Right ventricle myocardium inferior (tissue), 1 donor: ENCODE measurements at regions not wholly inside any gene's neighbourhood (a gene's known extent, or its start where the extent isn't known, plus 50 kb on each side); places are given as distances from the start of the nearest gene placed in this dataset.
A peak's percentile ranks its signal among the peaks of the same experiment; 100 is the strongest.
"Not testable (repeated sequence)": the region's sequence is repeated elsewhere in the genome, so short reads cannot be mapped to it uniquely, and the experiment has no call there.

ENCODE experiments used
- ATAC-seq: fragments of 200-7000 bp; cut with Tn5 transposase; one replicate; pipeline ENCODE4 v1.9.1; 2020; ENCODE audit warnings: mild to moderate bottlenecking, moderate library complexity
- DNase-seq: peaks from one replicate; pipeline ENCODE4 v3.0.0; 2021; ENCODE audit errors: missing footprints
- intact Hi-C: fragments of 100-400 bp; cut with DNase I; formaldehyde crosslinking; loops from one replicate; pipeline ENCODE4 v1.11.0; 2022
- donor health status: DM: no; HTN: yes; CAD: no; lungs with severe emphysema.

DNA sequence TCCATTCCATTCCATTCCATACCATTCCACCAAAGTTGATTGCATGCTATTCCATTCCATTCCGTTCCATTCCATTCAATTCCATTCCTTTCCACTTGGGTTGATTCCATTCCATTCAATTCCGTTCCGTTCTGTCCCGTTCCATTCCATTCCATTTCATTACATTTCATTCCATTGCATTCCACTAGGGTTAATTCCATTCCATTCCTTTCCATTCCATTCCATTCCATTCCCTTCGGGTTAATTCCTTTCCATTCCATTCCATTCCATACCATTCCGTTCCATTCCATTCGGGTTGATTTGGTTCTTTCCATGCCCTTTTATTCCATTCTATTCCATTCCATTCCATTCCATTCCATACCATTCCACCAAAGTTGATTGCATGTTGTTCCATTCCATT lies 131.9 kb downstream of the CWH43 start:
- ATAC-seq, intact Hi-C loops, DNase-seq: not testable (repeated sequence)

DNA sequence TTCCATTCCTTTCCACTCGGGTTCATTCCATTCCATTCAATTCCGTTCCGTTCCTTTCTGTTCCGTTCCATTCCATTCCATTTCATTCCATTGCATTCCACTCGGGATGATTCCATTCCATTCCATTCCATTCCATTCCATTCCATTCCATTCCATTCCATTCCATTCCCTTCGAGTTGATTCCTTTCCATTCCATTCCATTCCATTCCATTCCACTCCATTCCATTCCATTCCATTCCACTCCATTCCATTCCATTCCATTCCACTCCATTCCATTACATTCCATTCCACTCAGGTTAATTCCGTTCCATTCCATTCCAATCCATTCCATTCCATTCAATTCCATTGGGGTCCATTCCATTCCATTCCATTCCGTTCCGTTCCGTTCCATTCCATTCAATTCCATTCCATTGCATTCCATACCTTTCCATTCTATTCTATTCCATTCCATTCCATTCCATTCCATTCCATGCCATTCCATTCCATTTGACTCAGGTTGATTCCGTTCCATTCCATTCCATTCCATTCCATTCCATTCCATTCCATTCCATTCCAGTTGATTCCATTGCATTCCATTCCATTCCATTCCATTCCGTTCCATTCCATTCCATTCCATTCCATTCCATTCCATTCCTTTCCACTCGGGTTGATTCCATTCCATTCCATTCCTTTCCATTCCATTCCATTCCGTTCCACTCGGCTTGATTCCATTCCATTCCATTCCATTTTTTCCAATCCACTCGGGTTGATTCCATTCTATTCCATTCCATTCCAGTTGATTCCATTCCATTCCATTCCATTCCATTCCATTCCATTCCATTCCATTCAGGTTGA lies 132.5 kb downstream of the CWH43 start:
- ATAC-seq = peak; percentile 77
- DNase-seq, intact Hi-C loops: not testable (repeated sequence)

DNA sequence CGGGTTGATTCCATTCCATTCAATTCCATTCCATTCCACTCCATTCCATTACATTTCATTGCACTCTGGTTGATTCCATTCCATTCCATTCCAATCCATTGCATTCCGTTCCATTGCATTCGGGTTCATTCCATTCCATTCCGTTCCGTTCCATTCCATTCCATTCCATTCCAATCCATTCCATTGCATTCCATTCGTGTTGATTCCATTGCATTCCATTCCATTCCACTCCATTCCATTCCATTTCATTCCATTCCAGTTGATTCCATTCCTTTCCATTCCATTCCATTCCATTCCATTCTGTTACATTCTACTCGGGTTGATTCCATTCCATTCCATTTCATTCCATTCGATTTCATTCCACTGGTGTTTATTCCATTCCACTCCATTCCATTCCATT lies 133.3 kb downstream of the CWH43 start:
- ATAC-seq, DNase-seq, intact Hi-C loops: not testable (repeated sequence)

GRCh38 chr4:49120042-49120779 lies 134.1 kb downstream of the CWH43 start:
- intact Hi-C loops, DNase-seq: not testable (repeated sequence)
- ATAC-seq = peak; percentile 20

GRCh38 chr4:49120804-49121203 lies 134.7 kb downstream of the CWH43 start:
- DNase-seq, intact Hi-C loops: not testable (repeated sequence)
- ATAC-seq = peak; percentile 79

DNA sequence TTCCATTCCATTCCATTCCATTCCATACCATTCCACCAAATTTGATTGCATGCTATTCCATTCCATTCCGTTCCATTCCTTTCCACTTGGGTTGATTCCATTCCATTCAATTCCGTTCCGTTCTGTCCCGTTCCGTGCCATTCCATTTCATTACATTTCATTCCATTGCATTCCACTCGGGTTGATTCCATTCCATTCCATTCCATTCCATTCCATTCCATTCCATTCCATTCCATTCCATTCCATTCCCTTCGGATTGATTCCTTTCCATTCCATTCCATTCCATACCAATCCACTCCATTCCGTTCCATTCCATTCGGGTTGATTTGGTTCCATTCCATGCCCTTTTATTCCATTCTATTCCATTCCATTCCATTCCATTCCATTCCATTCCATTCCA lies 140.4 kb downstream of the CWH43 start:
- intact Hi-C loops, DNase-seq, ATAC-seq: not testable (repeated sequence)

DNA sequence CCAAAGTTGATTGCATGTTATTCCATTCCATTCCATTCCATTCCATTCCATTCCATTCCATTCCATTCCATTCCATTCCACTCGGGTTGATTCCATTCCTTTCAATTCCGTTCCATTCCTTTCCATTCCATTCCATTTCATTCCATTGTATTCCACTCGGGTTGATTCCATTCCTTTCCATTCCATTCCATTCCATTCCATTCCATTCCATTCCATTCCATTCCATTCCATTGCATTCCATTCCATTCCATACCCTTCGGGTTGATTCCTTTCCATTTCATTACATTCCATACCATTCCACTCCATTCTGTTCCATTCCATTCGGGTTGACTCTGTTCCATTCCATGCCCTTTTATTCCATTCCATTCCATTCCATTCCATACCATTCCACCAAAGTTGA lies 140.8 kb downstream of the CWH43 start:
- DNase-seq, intact Hi-C loops, ATAC-seq: not testable (repeated sequence)

- DNase-seq, ATAC-seq, intact Hi-C loops: not testable (repeated sequence)
Measured at GRCh38 chr4:49129385-49129784, 143.3 kb downstream of the CWH43 start.

DNA sequence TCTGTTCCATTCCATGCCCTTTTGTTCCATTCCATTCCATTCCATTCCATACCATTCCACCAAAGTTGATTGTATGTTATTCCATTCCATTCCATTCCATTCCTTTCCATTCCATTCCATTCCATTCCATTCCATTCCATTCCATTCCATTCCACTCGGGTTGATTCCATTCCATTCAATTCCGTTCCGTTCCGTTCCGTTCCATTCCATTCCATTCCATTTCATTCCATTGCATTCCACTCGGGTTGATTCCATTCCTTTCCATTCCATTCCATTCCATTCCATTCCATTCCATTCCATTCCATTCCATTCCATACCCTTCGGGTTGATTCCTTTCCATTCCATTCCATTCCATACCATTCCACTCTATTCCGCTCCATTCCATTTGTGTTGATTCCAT lies 143.8 kb downstream of the CWH43 start:
- ATAC-seq = peak; percentile 45
- intact Hi-C loops = not testable (repeated sequence)

DNA sequence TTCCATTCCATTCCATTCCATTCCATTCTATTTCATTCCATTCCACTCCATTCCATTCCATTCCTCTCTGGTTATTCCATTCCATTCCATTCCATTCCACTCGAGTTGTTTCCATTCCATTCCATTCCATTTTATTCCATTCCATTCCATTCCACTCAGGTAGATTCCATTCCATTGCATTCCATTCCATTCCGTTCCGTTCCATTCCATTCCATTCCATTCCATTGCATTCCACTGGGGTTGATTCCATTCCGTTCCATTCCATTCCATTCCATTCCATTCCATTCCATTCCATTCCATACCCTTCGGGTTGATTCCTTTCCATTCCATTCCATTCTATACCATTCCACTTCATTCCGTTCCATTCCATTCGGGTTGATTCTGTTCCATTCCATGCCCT lies 144.6 kb downstream of the CWH43 start:
- intact Hi-C loops, DNase-seq: not testable (repeated sequence)
- ATAC-seq = peak; percentile 50

More for the DNA sequence above, 143.8 kb downstream of the CWH43 start:
- not testable (repeated sequence) for DNase-seq

DNA sequence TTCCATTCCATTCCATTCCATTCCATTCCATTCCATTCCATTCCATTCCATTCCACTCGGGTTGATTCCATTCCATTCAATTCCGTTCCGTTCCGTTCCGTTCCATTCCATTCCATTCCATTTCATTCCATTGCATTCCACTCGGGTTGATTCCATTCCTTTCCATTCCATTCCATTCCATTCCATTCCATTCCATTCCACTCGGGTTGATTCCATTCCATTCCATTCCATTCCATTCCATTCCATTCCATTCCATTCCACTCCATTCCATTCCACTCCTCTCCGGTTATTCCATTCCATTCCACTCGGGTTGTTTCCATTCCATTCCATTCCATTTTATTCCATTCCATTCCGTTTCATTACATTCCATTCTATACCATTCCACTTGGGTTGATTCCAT lies 151.0 kb downstream of the CWH43 start:
- DNase-seq, intact Hi-C loops: not testable (repeated sequence)
- peak; percentile 75 for ATAC-seq

- DNase-seq, intact Hi-C loops, ATAC-seq: not testable (repeated sequence)
Measured at GRCh38 chr4:49137961-49138360, 151.9 kb downstream of the CWH43 start.

DNA sequence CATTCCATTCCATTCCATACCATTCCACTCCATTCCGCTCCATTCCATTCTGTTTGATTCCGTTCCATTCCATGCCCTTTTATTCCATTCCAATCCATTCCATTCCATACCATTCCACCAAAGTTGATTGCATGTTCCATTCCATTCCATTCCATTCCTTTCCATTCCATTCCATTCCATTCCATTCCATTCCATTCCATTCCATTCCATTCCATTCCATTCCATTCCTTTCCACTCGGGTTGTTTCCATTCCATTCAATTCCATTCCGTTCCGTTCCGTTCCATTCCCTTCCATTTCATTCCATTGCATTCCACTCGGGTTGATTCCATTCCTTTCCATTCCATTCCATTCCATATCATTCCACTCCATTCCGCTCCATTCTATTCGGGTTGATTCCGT lies 152.7 kb downstream of the CWH43 start:
- intact Hi-C loops, ATAC-seq, DNase-seq: not testable (repeated sequence)

- intact Hi-C loops, DNase-seq: not testable (repeated sequence)
- peak; percentile 85 for ATAC-seq
Measured at GRCh38 chr4:49139513-49139912, 153.4 kb downstream of the CWH43 start.

DNA sequence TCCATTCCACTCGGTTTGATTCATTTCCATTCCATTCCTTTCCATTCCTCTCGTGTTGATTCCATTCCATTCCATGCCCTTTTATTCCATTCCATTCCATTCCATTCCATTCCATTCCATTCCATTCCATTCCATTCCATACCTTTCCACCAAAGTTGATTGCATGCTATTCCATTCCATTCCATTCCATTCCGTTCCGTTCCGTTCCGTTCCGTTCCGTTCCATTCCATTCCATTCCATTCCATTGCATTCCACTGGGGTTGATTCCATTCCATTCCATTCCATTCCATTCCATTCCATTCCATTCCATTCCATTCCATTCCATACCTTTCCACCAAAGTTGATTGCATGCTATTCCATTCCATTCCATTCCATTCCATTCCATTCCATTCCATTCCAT lies 154.3 kb downstream of the CWH43 start:
- DNase-seq = peak; percentile 81
- ATAC-seq, intact Hi-C loops: not testable (repeated sequence)

GRCh38 chr4:49141955-49142354 lies 155.9 kb downstream of the CWH43 start:
- DNase-seq, intact Hi-C loops: not testable (repeated sequence)
- ATAC-seq = peak; percentile 51

DNA sequence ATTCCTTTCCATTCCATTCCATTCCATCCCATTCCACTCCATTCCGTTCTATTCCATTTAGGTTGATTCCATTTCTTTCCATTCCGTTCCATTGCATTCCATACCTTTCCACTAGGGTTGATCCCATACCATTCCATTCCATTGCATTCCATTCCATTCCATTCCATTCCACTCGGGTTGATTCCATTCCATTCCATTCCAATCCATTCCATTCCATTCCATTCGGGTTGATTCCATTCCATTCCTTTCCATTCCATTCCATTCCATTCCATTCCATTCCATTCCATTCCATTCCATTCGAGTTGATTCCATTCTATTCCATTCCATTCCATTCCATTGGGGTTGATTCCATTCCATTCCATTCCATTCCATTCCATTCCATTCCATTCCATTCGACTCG lies 161.1 kb downstream of the CWH43 start:
- peak; percentile 72 for ATAC-seq
- intact Hi-C loops, DNase-seq: not testable (repeated sequence)

DNA sequence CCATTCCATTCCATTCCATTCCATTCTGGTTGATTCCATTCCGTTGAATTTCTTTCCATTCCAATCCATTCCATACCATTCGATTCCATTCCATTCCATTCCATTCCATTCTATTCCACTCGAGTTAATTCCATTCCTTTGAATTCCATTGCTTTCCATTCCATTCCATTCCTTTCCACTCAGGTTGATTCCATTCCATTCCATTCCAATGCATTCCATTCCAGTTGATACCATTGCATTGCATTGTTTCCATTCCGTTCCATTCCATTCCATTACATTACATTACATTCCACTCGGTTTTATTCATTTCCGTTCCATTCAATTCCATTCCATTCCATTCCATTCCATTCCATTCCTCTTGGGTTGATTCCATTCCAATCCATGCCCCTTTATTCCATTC lies 161.5 kb downstream of the CWH43 start:
- ATAC-seq, intact Hi-C loops, DNase-seq: not testable (repeated sequence)
